ENCODE measurements at regions not wholly inside any gene's neighbourhood (a gene's known extent, or its start where the extent isn't known, plus 50 kb on each side); places are given as distances from the start of the nearest gene placed in this dataset.
"Not testable (repeated sequence)": the region's sequence is repeated elsewhere in the genome, so short reads cannot be mapped to it uniquely, and the experiment has no call there.

- not testable (repeated sequence) for TF ChIP-seq ELF1 (IDR thresholded peaks at IDR 0.05); IRF3 (IDR thresholded peaks at IDR 0.05; ENCODE audit: low read depth, low read length); CTCF (IDR thresholded peaks at IDR 0.05); FOXM1 (IDR thresholded peaks at IDR 0.05; ENCODE audit: low read depth); EP300 (IDR thresholded peaks at IDR 0.05; ENCODE audit: borderline replicate concordance in 1 of 2, low read depth in 1 of 2, low read length in 1 of 2)
These were observed 102.1 kb upstream of the IL12A start for GRCh38 chr3:159886530-159886929.
